Mesenchymal stem cell (in vitro differentiated cells and primary cell): ENCODE measurements at regions not wholly inside any gene's neighbourhood (a gene's known extent, or its start where the extent isn't known, plus 50 kb on each side); places are given as distances from the start of the nearest gene placed in this dataset.

Source experiments
- DNase-seq: peaks from one replicate; pipeline ENCODE4 v3.0.0-alpha.2; 2013
- H2AFZ ChIP-seq: one replicate; pipeline ENCODE4 v1.6.1; 2013; ENCODE audit warnings: low read depth, mild to moderate bottlenecking, control low read depth, inconsistent platforms, low read length, moderate library complexity
- H2AK5ac ChIP-seq: 2 replicates; pipeline ENCODE4 v1.6.1; 2013; ENCODE audit warnings: low read length, moderate library complexity, mild to moderate bottlenecking, inconsistent platforms; ENCODE audit not compliant: severe bottlenecking
- H2BK120ac ChIP-seq: one replicate; pipeline ENCODE4 v1.6.1; 2013; ENCODE audit warnings: low read depth, mild to moderate bottlenecking, inconsistent platforms, low read length, moderate library complexity
- H2BK12ac ChIP-seq, 2 experiments: one replicate each; pipeline ENCODE4 v1.6.1; 2013; ENCODE audit warnings: inconsistent platforms in 2 of 2, low read length in 2 of 2, mild to moderate bottlenecking in 2 of 2, moderate library complexity in 2 of 2, control low read depth in 1 of 2
- H2BK15ac ChIP-seq: one replicate; pipeline ENCODE4 v1.6.1; 2013; ENCODE audit warnings: mild to moderate bottlenecking, low read depth, inconsistent platforms; ENCODE audit not compliant: poor library complexity, severe bottlenecking
- H2BK5ac ChIP-seq: 2 replicates; pipeline ENCODE4 v1.6.1; 2013; ENCODE audit warnings: low read depth, mild to moderate bottlenecking, low read length, control low read depth, inconsistent platforms; ENCODE audit not compliant: poor library complexity, severe bottlenecking
- H3K14ac ChIP-seq, 2 experiments: one replicate each; pipeline ENCODE4 v1.6.1; 2013; ENCODE audit warnings: inconsistent platforms in 2 of 2, low read length in 2 of 2, control low read depth in 1 of 2, mild to moderate bottlenecking in 1 of 2, moderate library complexity in 1 of 2
- H3K18ac ChIP-seq, 2 experiments: one replicate each; pipeline ENCODE4 v1.6.1; 2013; ENCODE audit warnings: inconsistent platforms in 2 of 2, low read length in 2 of 2, control low read depth in 1 of 2, low read depth in 1 of 2, mild to moderate bottlenecking in 1 of 2
- H3K23ac ChIP-seq, 2 experiments: one replicate each; pipeline ENCODE4 v1.6.1; 2013; ENCODE audit warnings: inconsistent platforms in 2 of 2, low read length in 2 of 2, mild to moderate bottlenecking in 2 of 2, moderate library complexity in 2 of 2, control low read depth in 1 of 2
- H3K27ac ChIP-seq: 2 replicates; pipeline ENCODE4 v1.5.1; 2013; ENCODE audit warnings: mild to moderate bottlenecking, moderate library complexity, low read length, control low read depth, inconsistent platforms; ENCODE audit not compliant: poor library complexity, severe bottlenecking
- H3K27me3 ChIP-seq, 2 experiments: 2 replicates each; pipeline versions ENCODE4 v1.6.1 to v1.7.0; 2013; ENCODE audit warnings: low read length in 2 of 2, mild to moderate bottlenecking in 2 of 2, moderate library complexity in 2 of 2, control low read depth in 1 of 2, inconsistent platforms in 1 of 2; ENCODE audit not compliant: control insufficient read depth in 1 of 2, insufficient read depth in 1 of 2
- H3K36me3 ChIP-seq, 2 experiments: 2 replicates each; pipeline versions ENCODE4 v1.6.1 to v1.7.0; 2013; ENCODE audit warnings: low read length in 2 of 2, control low read depth in 1 of 2, inconsistent platforms in 1 of 2, low read depth in 1 of 2, mild to moderate bottlenecking in 1 of 2; ENCODE audit not compliant: insufficient read depth in 2 of 2, control insufficient read depth in 1 of 2
- H3K4ac ChIP-seq, 2 experiments: one replicate each; pipeline ENCODE4 v1.6.1; 2013; ENCODE audit warnings: inconsistent platforms in 2 of 2, low read length in 2 of 2, mild to moderate bottlenecking in 2 of 2, moderate library complexity in 2 of 2, control low read depth in 1 of 2, low read depth in 1 of 2
- H3K4me1 ChIP-seq: 2 replicates; pipeline ENCODE4 v1.6.1; 2013; ENCODE audit warnings: low read depth, low read length, control low read depth; ENCODE audit not compliant: control insufficient read depth, insufficient read depth
- H3K4me2 ChIP-seq: 2 replicates; pipeline ENCODE4 v1.6.1; 2013; ENCODE audit warnings: low read length, mild to moderate bottlenecking, inconsistent platforms; ENCODE audit not compliant: poor library complexity, severe bottlenecking
- H3K4me3 ChIP-seq, 2 experiments: 2 replicates each; pipeline versions ENCODE4 v1.5.1 to v1.7.0; 2013; ENCODE audit warnings: low read length in 2 of 2, mild to moderate bottlenecking in 2 of 2, control low read depth in 1 of 2, low read depth in 1 of 2; ENCODE audit not compliant: insufficient read depth in 1 of 2
- H3K79me1 ChIP-seq: replicated peaks from 2 replicates; pipeline ENCODE4 v1.6.1; 2013; ENCODE audit warnings: mild to moderate bottlenecking, control low read depth, low read length, inconsistent platforms; ENCODE audit not compliant: poor library complexity, severe bottlenecking
- H3K9ac ChIP-seq: 2 replicates; pipeline ENCODE4 v1.7.0; 2013; ENCODE audit warnings: mild to moderate bottlenecking, low read length, moderate library complexity
- H3K9me3 ChIP-seq: 2 replicates; pipeline ENCODE4 v1.7.0; 2013; ENCODE audit warnings: mild to moderate bottlenecking, low read length; ENCODE audit not compliant: control insufficient read depth
- H4K8ac ChIP-seq: one replicate; pipeline ENCODE4 v1.6.1; 2013; ENCODE audit warnings: inconsistent platforms, mild to moderate bottlenecking, low read length, moderate library complexity
- H4K91ac ChIP-seq: one replicate; pipeline ENCODE4 v1.6.1; 2013; ENCODE audit warnings: mild to moderate bottlenecking, low read length, inconsistent platforms
- WGBS: methylation state at CpG from one replicate; pipeline ENCODE4 v1.1.7; 2013; ENCODE audit warnings: mixed read lengths; 5-methylcytosine and 5-hydroxymethylcytosine counted together

DNA sequence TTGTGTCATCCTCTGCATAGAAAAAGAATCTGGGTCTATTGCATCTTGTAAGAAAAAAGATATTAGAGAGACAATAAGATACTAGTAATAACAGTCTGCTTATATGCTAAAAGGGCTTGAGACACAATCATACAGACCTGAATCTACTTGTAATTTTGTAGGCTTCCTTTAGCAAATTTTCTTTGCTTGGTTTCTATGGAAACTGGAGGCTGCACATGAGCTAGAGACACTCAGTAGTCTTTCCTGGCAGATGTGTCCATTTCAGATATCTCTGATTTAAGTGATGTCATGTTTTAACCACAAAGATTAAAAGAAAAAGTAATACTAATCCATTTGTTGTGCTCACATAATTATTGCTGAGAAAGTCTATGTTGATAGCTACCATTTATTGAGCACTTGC lies 123.9 kb upstream of the GNAO1 start:
- H2AFZ ChIP-seq = no peak overlapping the region
- no peaks in the 10 kb centered on the region for H3K36me3 ChIP-seq
- no peak overlapping the region for H3K14ac ChIP-seq
- H2BK120ac ChIP-seq = no peak overlapping the region
- no peak overlapping the region for H3K23ac ChIP-seq
- no peaks in the 10 kb centered on the region for H3K79me1 ChIP-seq
- H2AK5ac ChIP-seq = no peak overlapping the region
- H2BK12ac ChIP-seq = no peak overlapping the region
- no peak overlapping the region for H4K8ac ChIP-seq
- H3K4me3 ChIP-seq = no peak overlapping the region
- H3K9me3 ChIP-seq = no peaks in the 10 kb centered on the region
- H3K27me3 ChIP-seq = no peaks in the 10 kb centered on the region
- H3K4me2 ChIP-seq = no peak overlapping the region
- no peak overlapping the region for H4K91ac ChIP-seq
- no peak overlapping the region for H2BK5ac ChIP-seq
- no peak overlapping the region for H2BK15ac ChIP-seq
- no peak overlapping the region for H3K4ac ChIP-seq
- DNase-seq = no peak
- H3K18ac ChIP-seq = no peak overlapping the region
- H3K9ac ChIP-seq = no peak overlapping the region
- no peak overlapping the region for H3K27ac ChIP-seq
- no peaks in the 10 kb centered on the region for H3K4me1 ChIP-seq

DNA sequence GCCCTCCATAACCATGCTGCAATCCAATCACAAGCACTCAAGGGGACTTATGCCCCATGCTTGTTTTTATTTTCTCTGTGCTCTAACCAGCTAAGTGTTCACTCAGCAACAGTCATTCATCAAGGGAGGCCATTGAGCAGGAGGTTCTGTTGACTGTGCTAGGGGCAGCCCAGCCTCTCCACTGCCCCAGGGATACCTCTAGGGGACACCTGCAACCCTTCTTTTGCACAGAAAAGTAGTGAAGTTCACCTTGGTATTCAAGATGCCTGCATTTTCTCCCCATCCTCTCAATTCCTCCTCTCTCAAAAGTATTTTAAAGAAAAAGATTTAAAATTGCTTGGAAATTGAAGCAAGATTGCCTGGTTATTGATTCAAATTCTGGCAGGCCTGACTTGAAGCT lies 124.7 kb upstream of the GNAO1 start:
- no peak overlapping the region for H4K91ac ChIP-seq
- H2BK15ac ChIP-seq = no peak overlapping the region
- H3K9me3 ChIP-seq = no peaks in the 10 kb centered on the region
- H2AK5ac ChIP-seq = no peak overlapping the region
- no peaks in the 10 kb centered on the region for H3K36me3 ChIP-seq
- no peak overlapping the region for H2BK5ac ChIP-seq
- H3K79me1 ChIP-seq = no peaks in the 10 kb centered on the region
- H3K9ac ChIP-seq = no peak overlapping the region
- H2BK120ac ChIP-seq = no peak overlapping the region
- no peak overlapping the region for H3K4me2 ChIP-seq
- no peak overlapping the region for H3K18ac ChIP-seq
- no peak overlapping the region for H3K23ac ChIP-seq
- no peak for DNase-seq
- H3K27me3 ChIP-seq = no peaks in the 10 kb centered on the region
- H3K4me3 ChIP-seq = no peak overlapping the region
- H3K4me1 ChIP-seq = no peaks in the 10 kb centered on the region
- H3K4ac ChIP-seq = no peak overlapping the region
- H2BK12ac ChIP-seq = no peak overlapping the region
- no peak overlapping the region for H3K14ac ChIP-seq
- H3K27ac ChIP-seq = no peak overlapping the region
- H2AFZ ChIP-seq = no peak overlapping the region
- no peak overlapping the region for H4K8ac ChIP-seq

DNA sequence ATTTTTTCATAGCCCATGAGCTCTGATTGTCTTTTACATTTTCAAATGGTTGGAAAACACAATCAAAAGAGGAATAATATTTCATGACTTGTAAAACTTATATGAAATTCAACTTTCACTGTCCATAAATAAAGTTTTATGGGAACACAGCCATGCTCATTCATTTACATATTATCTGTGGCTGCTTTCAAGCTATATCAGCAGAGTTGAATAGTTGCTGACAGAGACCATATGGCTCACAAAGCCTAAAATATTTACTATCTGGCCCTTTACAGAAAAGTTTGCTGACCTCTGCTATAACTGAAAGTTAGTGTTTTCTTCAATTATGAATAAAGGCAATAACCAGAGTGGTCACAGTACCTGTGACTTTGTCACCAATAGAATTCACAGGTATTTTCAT lies 128.2 kb upstream of the GNAO1 start:
- Histone ChIP-seq H3K4me3 (no peak overlapping the region), H3K18ac (no peak overlapping the region), H3K23ac (no peak overlapping the region), H2BK5ac (no peak overlapping the region), H3K9me3 (no peaks in the 10 kb centered on the region), H3K4ac (no peak overlapping the region), H2AFZ (no peak overlapping the region), H2BK15ac (no peak overlapping the region), H2BK120ac (no peak overlapping the region), H2AK5ac (no peak overlapping the region), H3K14ac (no peak overlapping the region), H3K4me2 (no peak overlapping the region), H3K27ac (no peak overlapping the region), H3K27me3 (no peaks in the 10 kb centered on the region), H3K79me1 (no peaks in the 10 kb centered on the region), H3K9ac (no peak overlapping the region), H4K8ac (no peak overlapping the region), H3K4me1 (no peaks in the 10 kb centered on the region), H2BK12ac (no peak overlapping the region), H3K36me3 (no peaks in the 10 kb centered on the region), H4K91ac (no peak overlapping the region)
- DNase-seq = no peak

DNA sequence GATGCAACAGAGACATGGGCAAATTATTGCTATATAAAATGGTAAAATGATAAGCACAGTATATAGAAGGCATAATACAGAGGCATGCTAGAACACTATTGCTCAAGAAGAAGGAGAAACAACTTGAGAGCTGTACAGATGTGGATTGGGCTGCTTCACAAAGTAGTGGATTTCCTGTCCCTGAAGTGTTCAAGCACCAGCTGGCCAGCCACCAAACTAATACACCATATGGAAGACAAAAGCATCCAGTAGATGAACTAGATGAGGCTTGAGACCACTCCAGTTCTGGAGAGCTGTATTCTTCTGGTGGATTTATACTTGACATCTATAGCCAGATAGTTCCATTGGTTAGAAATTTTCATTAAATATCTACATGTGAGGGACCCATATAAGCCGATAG lies 134.1 kb upstream of the GNAO1 start:
- H3K79me1 ChIP-seq = no peaks in the 10 kb centered on the region
- H2BK120ac ChIP-seq = no peak overlapping the region
- no peaks in the 10 kb centered on the region for H3K9me3 ChIP-seq
- H3K4ac ChIP-seq = no peak overlapping the region
- no peak overlapping the region for H2BK12ac ChIP-seq
- no peak overlapping the region for H2BK15ac ChIP-seq
- no peak for DNase-seq
- 67% methylated on average over 1 of the region's 1 CpG for WGBS
- no peak overlapping the region for H3K27ac ChIP-seq
- no peak overlapping the region for H4K8ac ChIP-seq
- H4K91ac ChIP-seq = no peak overlapping the region
- no peak overlapping the region for H3K4me3 ChIP-seq
- H3K4me1 ChIP-seq = no peaks in the 10 kb centered on the region
- H3K18ac ChIP-seq = no peak overlapping the region
- H3K14ac ChIP-seq = no peak overlapping the region
- no peak overlapping the region for H3K23ac ChIP-seq
- H3K27me3 ChIP-seq = no peaks in the 10 kb centered on the region
- H2BK5ac ChIP-seq = no peak overlapping the region
- H2AK5ac ChIP-seq = no peak overlapping the region
- H3K9ac ChIP-seq = no peak overlapping the region
- no peak overlapping the region for H2AFZ ChIP-seq
- H3K4me2 ChIP-seq = no peak overlapping the region
- no peaks in the 10 kb centered on the region for H3K36me3 ChIP-seq
